ENCODE measurements at regions not wholly inside any gene's neighbourhood (a gene's known extent, or its start where the extent isn't known, plus 50 kb on each side); places are given as distances from the start of the nearest gene placed in this dataset.

- Histone ChIP-seq H3K9me2 (replicated peaks; ENCODE audit: insufficient read depth, low read length) (no peaks in the 10 kb centered on the region), H3K79me2 (ENCODE audit: low read length) (no peaks in the 10 kb centered on the region), H3K9ac (ENCODE audit: low read length) (no peak overlapping the region), H3K27me3 (replicated peaks; ENCODE audit: insufficient read depth, low read length) (no peaks in the 10 kb centered on the region), H3K4me1 (ENCODE audit: low read length) (no peaks in the 10 kb centered on the region), H2AFZ (ENCODE audit: low read length) (no peak overlapping the region), H3K36me3 (replicated peaks; ENCODE audit: insufficient read depth, low read length) (no peaks in the 10 kb centered on the region), H3K9me3 (replicated peaks; ENCODE audit: insufficient read depth, low read length) (no peaks in the 10 kb centered on the region), H3K4me2 (ENCODE audit: low read depth, low read length) (no peak overlapping the region), H3K27ac (ENCODE audit: low read length) (no peak overlapping the region), H3F3A (ENCODE audit: insufficient read depth, low read length) (no peaks in the 10 kb centered on the region), H4K20me1 (ENCODE audit: insufficient read depth, low read length) (no peaks in the 10 kb centered on the region), H3K4me3 (ENCODE audit: low read length) (no peak overlapping the region)
- DNase-seq = no peak
- no peak for TF ChIP-seq CTCF (IDR thresholded peaks at IDR 0.05; ENCODE audit: low read length)
These were observed 89.4 kb downstream of the ANKRD10 start for GRCh38 chr13:110825516-110825915.

DNA sequence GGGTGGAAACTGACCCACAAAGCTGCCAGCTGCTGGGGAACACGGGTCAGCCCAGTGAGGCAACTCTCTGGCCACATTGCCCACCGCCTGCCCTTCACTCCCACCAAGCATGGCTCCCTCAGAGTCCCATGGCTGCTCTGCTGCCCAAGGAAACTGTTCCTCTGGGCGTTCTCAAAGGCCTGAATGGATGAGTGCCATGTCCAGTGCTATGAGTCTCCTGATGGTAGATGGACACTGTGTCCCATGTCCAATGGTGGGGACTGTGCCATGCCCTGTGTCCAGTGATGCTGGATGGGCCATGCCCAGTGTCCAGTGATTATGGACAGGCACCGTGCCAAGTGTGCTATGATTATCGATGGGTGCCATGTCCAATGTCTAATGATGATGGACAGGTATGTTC, 88.8 kb downstream of the ANKRD10 start:
- Histone ChIP-seq H3K9ac (ENCODE audit: low read length) (no peak overlapping the region), H3K79me2 (ENCODE audit: low read length) (no peaks in the 10 kb centered on the region), H3K4me1 (ENCODE audit: low read length) (no peaks in the 10 kb centered on the region), H3K4me3 (ENCODE audit: low read length) (no peak overlapping the region), H3K27me3 (replicated peaks; ENCODE audit: insufficient read depth, low read length) (no peaks in the 10 kb centered on the region), H3K4me2 (ENCODE audit: low read depth, low read length) (no peak overlapping the region), H3K9me2 (replicated peaks; ENCODE audit: insufficient read depth, low read length) (no peaks in the 10 kb centered on the region), H3F3A (ENCODE audit: insufficient read depth, low read length) (no peaks in the 10 kb centered on the region), H4K20me1 (ENCODE audit: insufficient read depth, low read length) (no peaks in the 10 kb centered on the region), H3K27ac (ENCODE audit: low read length) (no peak overlapping the region), H3K36me3 (replicated peaks; ENCODE audit: insufficient read depth, low read length) (no peaks in the 10 kb centered on the region), H3K9me3 (replicated peaks; ENCODE audit: insufficient read depth, low read length) (no peaks in the 10 kb centered on the region), H2AFZ (ENCODE audit: low read length) (no peak overlapping the region)
- DNase-seq = no peak
- TF ChIP-seq EZH2phosphoT487 (IDR thresholded peaks at IDR 0.05; ENCODE audit: low read length) = no peak
- no peak for TF ChIP-seq CTCF (IDR thresholded peaks at IDR 0.05; ENCODE audit: low read length)
- TF ChIP-seq EZH2 (optimal IDR thresholded peaks at IDR 0.05; ENCODE audit: low read depth, low read length) = no peak

GRCh38 chr13:110826861-110827672, 87.8 kb downstream of the ANKRD10 start:
- H3K36me3 ChIP-seq (replicated peaks; ENCODE audit: insufficient read depth, low read length) = no peaks in the 10 kb centered on the region
- H3K9me2 ChIP-seq (replicated peaks; ENCODE audit: insufficient read depth, low read length) = no peaks in the 10 kb centered on the region
- no peaks in the 10 kb centered on the region for H3K9me3 ChIP-seq (replicated peaks; ENCODE audit: insufficient read depth, low read length)
- H2AFZ ChIP-seq (ENCODE audit: low read length) = no peak overlapping the region
- H3K9ac ChIP-seq (ENCODE audit: low read length) = no peak overlapping the region
- H3K4me3 ChIP-seq (ENCODE audit: low read length) = no peak overlapping the region
- no peaks in the 10 kb centered on the region for H3F3A ChIP-seq (ENCODE audit: insufficient read depth, low read length)
- H3K27ac ChIP-seq (ENCODE audit: low read length) = no peak overlapping the region
- no peaks in the 10 kb centered on the region for H4K20me1 ChIP-seq (ENCODE audit: insufficient read depth, low read length)
- no peaks in the 10 kb centered on the region for H3K4me1 ChIP-seq (ENCODE audit: low read length)
- no peak for TF ChIP-seq CTCF (IDR thresholded peaks at IDR 0.05; ENCODE audit: low read length)
- TF ChIP-seq EZH2 (optimal IDR thresholded peaks at IDR 0.05; ENCODE audit: low read depth, low read length) = no peak
- TF ChIP-seq EZH2phosphoT487 (IDR thresholded peaks at IDR 0.05; ENCODE audit: low read length) = no peak
- no peaks in the 10 kb centered on the region for H3K79me2 ChIP-seq (ENCODE audit: low read length)
- no peak for DNase-seq
- no peak overlapping the region for H3K4me2 ChIP-seq (ENCODE audit: low read depth, low read length)
- H3K27me3 ChIP-seq (replicated peaks; ENCODE audit: insufficient read depth, low read length) = no peaks in the 10 kb centered on the region

Data from MM.1S (cell line).